Umbilical cord (tissue), 1 donor: ENCODE measurements at regions not wholly inside any gene's neighbourhood (a gene's known extent, or its start where the extent isn't known, plus 50 kb on each side); places are given as distances from the start of the nearest gene placed in this dataset.
"Not testable (repeated sequence)": the region's sequence is repeated elsewhere in the genome, so short reads cannot be mapped to it uniquely, and the experiment has no call there.

ENCODE experiments used
- DNase-seq: peaks from one replicate; pipeline ENCODE4 v3.0.0-alpha.2; 2015; ENCODE audit warnings: low spot score

GRCh38 chr1:88455621-88456256 lies 228.3 kb upstream of the PKN2 start:
- no peak for DNase-seq

- no peak for DNase-seq
These were observed 226.9 kb upstream of the PKN2 start for GRCh38 chr1:88457197-88457596.

- DNase-seq: no peak
These were observed 223.1 kb upstream of the PKN2 start for GRCh38 chr1:88461007-88461406.

DNA sequence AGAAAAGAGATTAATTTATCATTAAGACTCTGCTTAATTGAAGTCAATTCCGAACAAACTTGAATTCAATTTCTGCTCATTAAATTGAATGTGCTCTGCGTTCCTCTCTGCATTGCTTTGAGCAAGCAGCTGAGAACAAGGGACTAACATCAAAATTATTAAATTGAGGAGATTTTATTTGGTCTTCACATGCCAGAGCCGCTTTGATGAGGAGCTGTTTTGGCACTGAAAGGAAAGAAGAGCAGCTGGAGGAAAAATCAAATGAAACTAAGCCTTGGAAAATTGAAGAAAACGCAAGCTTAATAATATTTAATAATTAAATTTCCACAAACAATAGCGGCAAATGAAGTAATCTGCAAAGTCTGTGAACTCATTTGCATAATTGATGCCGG lies 222.0 kb upstream of the PKN2 start:
- DNase-seq: no peak

GRCh38 chr1:88462488-88463261 lies 221.4 kb upstream of the PKN2 start:
- peak; percentile 56 for DNase-seq

GRCh38 chr1:88463401-88463985 lies 220.6 kb upstream of the PKN2 start:
- DNase-seq: peak; percentile 18

GRCh38 chr1:88466011-88466410 lies 218.1 kb upstream of the PKN2 start:
- no peak for DNase-seq

GRCh38 chr1:88466899-88467580 lies 217.0 kb upstream of the PKN2 start:
- DNase-seq: no peak

GRCh38 chr1:88472298-88472697 lies 211.8 kb upstream of the PKN2 start:
- DNase-seq: peak; percentile 28

- DNase-seq: peak; percentile 27
These were observed 211.4 kb upstream of the PKN2 start for GRCh38 chr1:88472714-88473113.

DNA sequence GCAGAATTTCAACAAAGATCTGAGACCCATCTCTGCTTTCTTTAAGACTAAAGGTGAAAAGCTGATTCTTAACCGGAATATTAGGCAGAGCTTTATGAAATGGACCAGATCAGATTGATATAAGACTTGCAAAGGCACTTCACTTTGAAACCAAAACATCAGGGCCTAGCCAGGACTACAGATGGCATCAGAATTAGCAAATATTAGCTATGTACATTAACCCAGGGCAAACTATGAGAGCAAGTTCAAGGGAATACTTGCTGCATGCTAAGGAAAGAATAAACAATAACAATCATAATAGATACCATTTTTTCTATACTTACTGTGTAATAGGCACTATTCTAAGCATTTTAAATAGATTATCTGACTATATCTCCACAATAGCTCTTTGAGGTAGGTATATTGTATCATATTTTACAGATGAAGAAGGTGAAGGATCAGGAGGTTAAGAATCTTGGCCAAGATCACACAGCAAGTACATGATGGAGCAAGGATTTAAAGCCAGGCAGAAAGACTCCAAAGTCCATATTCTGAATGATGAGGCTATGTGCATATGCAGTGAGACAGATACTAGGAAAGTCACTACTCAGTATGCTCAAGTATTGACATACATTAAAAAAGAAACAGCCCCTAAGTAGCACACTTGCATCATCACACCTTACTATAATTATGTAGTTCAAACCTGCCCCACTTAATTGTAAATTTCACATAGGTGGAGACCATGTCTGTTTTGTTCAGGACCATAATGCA lies 209.3 kb upstream of the PKN2 start:
- no peak for DNase-seq

GRCh38 chr1:88484881-88485280 lies 199.2 kb upstream of the PKN2 start:
- DNase-seq: no peak

DNA sequence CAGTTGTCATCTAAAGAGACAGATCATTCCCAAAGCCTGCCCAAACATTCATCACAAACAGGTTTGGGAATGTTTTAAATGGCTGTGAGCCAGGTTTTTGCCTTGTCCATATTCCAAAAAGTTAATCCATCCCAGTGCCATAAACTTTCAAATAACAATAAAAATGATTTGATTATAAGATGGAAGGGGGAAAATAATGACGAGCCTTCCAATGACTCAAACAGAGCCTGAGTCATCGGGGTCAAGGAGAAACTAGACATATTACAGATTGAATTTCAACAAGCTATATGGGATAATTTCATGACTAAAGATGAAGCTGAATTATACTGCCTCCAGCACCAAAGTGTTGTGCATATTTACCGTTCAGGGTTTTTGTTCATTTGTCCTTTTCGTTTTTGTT lies 195.8 kb upstream of the PKN2 start:
- no peak for DNase-seq

DNA sequence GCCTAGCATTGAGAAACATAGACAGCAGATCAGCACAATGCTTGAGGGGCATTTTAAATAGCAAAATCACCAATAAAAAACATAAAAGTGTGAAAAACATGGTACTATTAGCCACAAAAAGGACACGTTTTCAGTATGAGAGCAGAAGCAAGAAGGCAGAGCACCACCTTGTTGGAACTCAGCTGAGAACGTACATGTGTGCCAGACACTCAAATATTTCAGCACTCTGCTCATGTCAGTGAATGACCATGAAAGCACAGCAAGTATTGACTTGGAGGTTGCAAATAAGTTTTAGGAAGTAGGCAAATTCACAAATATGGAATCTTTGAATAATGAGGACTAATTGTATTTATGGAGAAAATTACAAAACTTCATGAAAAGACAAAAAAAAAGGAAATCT lies 193.4 kb upstream of the PKN2 start:
- DNase-seq: no peak

- DNase-seq: peak; percentile 12
These were observed 184.4 kb upstream of the PKN2 start for GRCh38 chr1:88499671-88500070.

GRCh38 chr1:88502886-88503285 lies 181.2 kb upstream of the PKN2 start:
- peak; percentile 58 for DNase-seq

DNA sequence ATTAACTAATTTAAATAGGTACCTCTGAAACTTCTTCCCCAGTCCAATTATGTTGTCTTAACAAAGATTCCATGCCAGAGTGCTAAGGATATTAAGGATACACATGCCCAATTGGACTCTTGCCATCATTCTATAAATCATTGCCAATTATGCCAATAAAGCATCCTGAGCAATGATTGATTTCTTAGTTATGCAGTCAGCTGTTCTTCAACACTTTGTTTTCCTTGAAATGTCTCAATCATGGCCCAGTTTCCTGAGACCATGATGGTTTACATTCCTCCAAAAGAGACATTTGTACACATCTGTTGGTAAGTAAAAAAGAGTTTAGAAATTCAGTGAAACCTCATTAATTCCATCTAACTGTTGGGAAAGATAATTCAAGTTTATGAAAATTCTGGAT lies 180.4 kb upstream of the PKN2 start:
- no peak for DNase-seq

- DNase-seq: no peak
These were observed 179.5 kb upstream of the PKN2 start for GRCh38 chr1:88504601-88505000.

DNA sequence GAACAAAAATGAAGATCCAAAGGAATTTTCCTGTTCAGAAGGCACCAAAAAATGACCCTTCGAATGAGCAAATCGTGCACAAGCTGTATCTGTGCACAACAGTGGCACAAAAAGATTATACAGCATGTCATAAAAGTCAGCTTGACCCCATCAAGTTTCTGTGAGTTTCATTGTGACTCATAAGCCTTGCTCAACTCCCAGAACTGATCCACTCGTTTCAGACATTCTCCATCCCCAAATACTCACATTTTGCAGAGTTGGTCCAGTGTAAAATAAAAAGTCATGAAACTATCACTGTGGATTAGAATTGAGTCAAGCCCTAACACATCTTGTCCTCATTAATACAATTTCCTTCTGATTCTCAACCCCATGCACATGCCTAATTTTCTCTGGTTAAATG lies 174.7 kb upstream of the PKN2 start:
- DNase-seq: peak; percentile 48

- no peak for DNase-seq
These were observed 169.5 kb upstream of the PKN2 start for GRCh38 chr1:88514544-88515060.

GRCh38 chr1:88517499-88517898 lies 166.6 kb upstream of the PKN2 start:
- not testable (repeated sequence) for DNase-seq
